GM23338 (cell line): ENCODE measurements at regions not wholly inside any gene's neighbourhood (a gene's known extent, or its start where the extent isn't known, plus 50 kb on each side); places are given as distances from the start of the nearest gene placed in this dataset.

Experiments
- CREB1 ChIP-seq: fragments of 250-450 bp; sonication (Bioruptor Pico); IDR thresholded peaks from 2 replicates; pipeline ENCODE4 v1.5.0; 2020; ENCODE audit warnings: low read depth, mild to moderate bottlenecking, moderate library complexity
- EZH2 ChIP-seq: fragments of 200-600 bp; sonication (generic); IDR thresholded peaks from one replicate; pipeline ENCODE4 v1.8.0; 2017; ENCODE audit warnings: antibody characterized with exemption, mild to moderate bottlenecking, low read depth; ENCODE audit not compliant: unreplicated experiment
- NANOG ChIP-seq: IDR thresholded peaks from 2 replicates; pipeline ENCODE4 v1.6.1; 2016; ENCODE audit warnings: antibody characterized with exemption, borderline replicate concordance
- POLR2AphosphoS5 ChIP-seq: IDR thresholded peaks from 2 replicates; pipeline ENCODE4 v1.6.1; 2016; ENCODE audit warnings: antibody characterized with exemption, low read depth
- TF ChIP-seq, protein P1 (sequence below), 2 experiments: fragments of 200-600 bp in 1 of 2; sonication (generic) in 1 of 2; conservative IDR thresholded peaks; 2 replicates each; pipeline versions ENCODE4 v1.5.1 to v1.6.1; 2016 to 2017; ENCODE audit warnings: antibody characterized with exemption in 2 of 2, low read depth in 2 of 2, mild to moderate bottlenecking in 2 of 2, moderate library complexity in 1 of 2
- TF ChIP-seq, protein P2 (sequence below): IDR thresholded peaks from one replicate; pipeline ENCODE4 v1.6.1; 2018; ENCODE audit warnings: antibody characterized with exemption; ENCODE audit not compliant: unreplicated experiment

DNA sequence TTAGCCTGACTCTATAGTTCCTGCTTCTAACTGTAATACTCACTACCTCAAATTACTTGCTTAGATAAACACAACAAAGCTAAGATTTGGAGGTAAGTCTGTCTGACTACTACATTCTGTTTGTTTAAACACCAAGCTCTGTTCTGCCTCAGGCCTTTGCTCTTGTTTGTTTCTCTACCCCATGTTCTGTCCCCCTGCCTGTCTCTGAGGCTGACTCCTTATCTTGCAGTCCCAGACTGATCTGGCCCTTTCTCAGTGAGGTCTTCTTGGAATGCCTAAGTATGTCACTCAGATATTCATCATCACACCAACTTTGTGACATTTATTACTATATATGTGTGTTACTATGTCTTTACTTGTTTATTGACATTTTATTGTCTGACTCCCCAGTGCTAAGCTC is 425.5 kb downstream of the LMO4 start:
- TF ChIP-seq, protein P1, sequence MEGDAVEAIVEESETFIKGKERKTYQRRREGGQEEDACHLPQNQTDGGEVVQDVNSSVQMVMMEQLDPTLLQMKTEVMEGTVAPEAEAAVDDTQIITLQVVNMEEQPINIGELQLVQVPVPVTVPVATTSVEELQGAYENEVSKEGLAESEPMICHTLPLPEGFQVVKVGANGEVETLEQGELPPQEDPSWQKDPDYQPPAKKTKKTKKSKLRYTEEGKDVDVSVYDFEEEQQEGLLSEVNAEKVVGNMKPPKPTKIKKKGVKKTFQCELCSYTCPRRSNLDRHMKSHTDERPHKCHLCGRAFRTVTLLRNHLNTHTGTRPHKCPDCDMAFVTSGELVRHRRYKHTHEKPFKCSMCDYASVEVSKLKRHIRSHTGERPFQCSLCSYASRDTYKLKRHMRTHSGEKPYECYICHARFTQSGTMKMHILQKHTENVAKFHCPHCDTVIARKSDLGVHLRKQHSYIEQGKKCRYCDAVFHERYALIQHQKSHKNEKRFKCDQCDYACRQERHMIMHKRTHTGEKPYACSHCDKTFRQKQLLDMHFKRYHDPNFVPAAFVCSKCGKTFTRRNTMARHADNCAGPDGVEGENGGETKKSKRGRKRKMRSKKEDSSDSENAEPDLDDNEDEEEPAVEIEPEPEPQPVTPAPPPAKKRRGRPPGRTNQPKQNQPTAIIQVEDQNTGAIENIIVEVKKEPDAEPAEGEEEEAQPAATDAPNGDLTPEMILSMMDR (conservative IDR thresholded peaks at IDR 0.05; ENCODE audit: low read depth in 2 of 2): no peak
- no peak for TF ChIP-seq CREB1
- TF ChIP-seq, protein P2, sequence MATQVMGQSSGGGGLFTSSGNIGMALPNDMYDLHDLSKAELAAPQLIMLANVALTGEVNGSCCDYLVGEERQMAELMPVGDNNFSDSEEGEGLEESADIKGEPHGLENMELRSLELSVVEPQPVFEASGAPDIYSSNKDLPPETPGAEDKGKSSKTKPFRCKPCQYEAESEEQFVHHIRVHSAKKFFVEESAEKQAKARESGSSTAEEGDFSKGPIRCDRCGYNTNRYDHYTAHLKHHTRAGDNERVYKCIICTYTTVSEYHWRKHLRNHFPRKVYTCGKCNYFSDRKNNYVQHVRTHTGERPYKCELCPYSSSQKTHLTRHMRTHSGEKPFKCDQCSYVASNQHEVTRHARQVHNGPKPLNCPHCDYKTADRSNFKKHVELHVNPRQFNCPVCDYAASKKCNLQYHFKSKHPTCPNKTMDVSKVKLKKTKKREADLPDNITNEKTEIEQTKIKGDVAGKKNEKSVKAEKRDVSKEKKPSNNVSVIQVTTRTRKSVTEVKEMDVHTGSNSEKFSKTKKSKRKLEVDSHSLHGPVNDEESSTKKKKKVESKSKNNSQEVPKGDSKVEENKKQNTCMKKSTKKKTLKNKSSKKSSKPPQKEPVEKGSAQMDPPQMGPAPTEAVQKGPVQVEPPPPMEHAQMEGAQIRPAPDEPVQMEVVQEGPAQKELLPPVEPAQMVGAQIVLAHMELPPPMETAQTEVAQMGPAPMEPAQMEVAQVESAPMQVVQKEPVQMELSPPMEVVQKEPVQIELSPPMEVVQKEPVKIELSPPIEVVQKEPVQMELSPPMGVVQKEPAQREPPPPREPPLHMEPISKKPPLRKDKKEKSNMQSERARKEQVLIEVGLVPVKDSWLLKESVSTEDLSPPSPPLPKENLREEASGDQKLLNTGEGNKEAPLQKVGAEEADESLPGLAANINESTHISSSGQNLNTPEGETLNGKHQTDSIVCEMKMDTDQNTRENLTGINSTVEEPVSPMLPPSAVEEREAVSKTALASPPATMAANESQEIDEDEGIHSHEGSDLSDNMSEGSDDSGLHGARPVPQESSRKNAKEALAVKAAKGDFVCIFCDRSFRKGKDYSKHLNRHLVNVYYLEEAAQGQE: no peak
- no peak for TF ChIP-seq EZH2
- no peak for TF ChIP-seq POLR2AphosphoS5
- TF ChIP-seq NANOG: no peak
